Heart left ventricle (tissue), 16 donors: ENCODE measurements at regions not wholly inside any gene's neighbourhood (a gene's known extent, or its start where the extent isn't known, plus 50 kb on each side); places are given as distances from the start of the nearest gene placed in this dataset.

Experiments used
- ATAC-seq, 4 donors: fragments of 200-7000 bp; cut with Tn5 transposase; one replicate each; pipeline ENCODE4 v1.9.1; 2020 to 2022; ENCODE audit warnings: moderate library complexity in 4 of 4, mild to moderate bottlenecking in 3 of 4, moderate number of reproducible peaks in 1 of 4
- DNase-seq, 5 donors: peaks; one replicate each; pipeline ENCODE4 v3.0.0-alpha.2; 2020
- H3K27ac ChIP-seq, 12 donors: fragments of 200-600 bp; sonication (generic) in 4 of 12; one replicate each; pipeline versions ENCODE4 v1.5.0 to v1.8.0; 2016 to 2022; ENCODE audit warnings: mild to moderate bottlenecking in 2 of 12
- H3K27me3 ChIP-seq, 9 donors: fragments of 200-600 bp; sonication (generic) in 2 of 9; one replicate each; pipeline versions ENCODE4 v1.5.1 to v1.8.0; 2016 to 2022; ENCODE audit warnings: mild to moderate bottlenecking in 3 of 9
- H3K36me3 ChIP-seq, 9 donors: fragments of 200-600 bp; sonication (generic) in 2 of 9; one replicate each; pipeline versions ENCODE4 v1.5.0 to v1.8.0; 2018 to 2022; ENCODE audit warnings: mild to moderate bottlenecking in 2 of 9
- H3K4me1 ChIP-seq, 12 donors: fragments of 200-600 bp; sonication (generic) in 4 of 12; one replicate each; pipeline versions ENCODE4 v1.5.0 to v1.8.0; 2016 to 2022; ENCODE audit warnings: mild to moderate bottlenecking in 3 of 12
- H3K4me3 ChIP-seq, 12 donors: fragments of 200-600 bp; sonication (generic) in 4 of 12; one replicate each; pipeline versions ENCODE4 v1.5.0 to v1.8.0; 2017 to 2022; ENCODE audit warnings: mild to moderate bottlenecking in 9 of 12, moderate library complexity in 4 of 12
- H3K9me3 ChIP-seq, 12 donors: fragments of 200-600 bp; sonication (generic) in 4 of 12; one replicate each; pipeline versions ENCODE4 v1.5.0 to v1.8.0; 2016 to 2022; ENCODE audit warnings: mild to moderate bottlenecking in 1 of 12
- CTCF ChIP-seq, 12 donors: fragments of 200-600 bp; sonication (generic) in 4 of 12; IDR thresholded peaks; one replicate each; pipeline versions ENCODE4 v1.5.0 to v1.8.0; 2018 to 2022; ENCODE audit warnings: antibody characterized with exemption in 12 of 12, mild to moderate bottlenecking in 5 of 12
- POLR2A ChIP-seq, 2 donors: fragments of 450-650 bp; IDR thresholded peaks; one replicate each; pipeline ENCODE4 v1.6.1; 2017; ENCODE audit warnings: antibody characterized with exemption in 2 of 2, mild to moderate bottlenecking in 2 of 2, moderate library complexity in 2 of 2
- WGBS, 4 donors: extraction: QIAGEN DNeasy Blood & Tissue Kit in 2 of 4; methylation state at CpG; one replicate each; pipeline versions ENCODE4 v1.1.5 to v1.1.7; 2013 to 2018; 5-methylcytosine and 5-hydroxymethylcytosine counted together
- intact Hi-C, 10 donors: fragments of 100-400 bp; cut with DNase I; formaldehyde crosslinking; loops; one replicate each; pipeline versions ENCODE4 v1.11.1 to v1.14.2; 2022
- donor health status: ischemic (EF 13 %, LVEDD 7.1; RV severe dilation, severe dysfunction).
- donor health status: healthy with polysubstance abuse.
- donor health status: DM: no; HTN: yes; CAD: no.
- donor health status: DM: no; HTN: no; CAD: no.
- donor health status: ischemic (EF 25% LVEDD 6.9; RV normal size, moderate dysfunction).
- donor health status: ischemic (EF 25% LVEDD 5.7; RV mildly dilated, moderate dysfunction).
- donor health status: healthy.
- donor health status: DM: yes; HTN: yes; CAD: no.
- donor health status: ischemic (EF 35%, LVEDD 5.7; RV mildly dilated, moderate dysfunction).
- donor health status: nonischemic (EF 11% LVEDD 7.7; RV severe dilation, severe dysfunction).
- donor health status: DM: yes; HTN: yes; CAD: no.
- donor health status: PGD.
- donor health status: ischemic (EF 29% LVEDD 5.4; RV normal size, mild dysfunction).
- donor health status: nonischemic (EF 23%, LVEDD 6.1; RV moderate dilation, normal function).

GRCh38 chr5:109992264-109992915 lies 302.7 kb downstream of the MAN2A1 start:
- H3K9me3 ChIP-seq: no peaks in the 10 kb centered on the region
- no peak overlapping the region for H3K27ac ChIP-seq
- DNase-seq (no peak), ATAC-seq (no peak)
- H3K36me3 ChIP-seq: no peaks in the 10 kb centered on the region
- peaks cover 0 to 8% (median 4%) of the 10 kb centered on the region in 12 donors for H3K4me1 ChIP-seq
- 82 to 88% (median 84%) methylated on average over 9 of the region's 9 CpGs for WGBS, 4 donors
- H3K27me3 ChIP-seq: no peaks in the 10 kb centered on the region
- no peak overlapping the region for H3K4me3 ChIP-seq
- intact Hi-C loops: no loop called here
- no peak for TF ChIP-seq POLR2A (IDR thresholded peaks at IDR 0.05)
- TF ChIP-seq CTCF (IDR thresholded peaks at IDR 0.05): no peak

DNA sequence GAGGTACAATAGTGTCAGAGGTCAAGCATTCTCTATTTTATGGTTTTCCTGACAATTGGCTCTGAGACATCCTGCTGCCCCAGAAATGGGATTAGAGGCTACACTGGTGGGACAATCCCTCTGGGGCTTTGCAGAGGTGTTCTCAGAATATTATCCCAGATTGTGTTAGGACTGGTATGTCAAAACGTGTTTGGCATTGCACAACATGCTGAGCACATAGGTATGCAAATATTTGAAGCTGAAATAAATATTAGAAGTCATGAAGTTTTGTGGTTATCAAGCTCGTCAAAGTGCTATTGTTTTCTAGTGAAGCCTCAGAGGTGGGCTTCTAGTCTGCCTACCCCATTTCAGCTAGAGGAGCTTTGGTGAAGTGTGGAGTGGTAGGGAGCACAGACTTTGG lies 304.4 kb downstream of the MAN2A1 start:
- no peak for ATAC-seq
- intact Hi-C loops: no loop called here
- no peak overlapping the region for H3K4me3 ChIP-seq
- no peak for DNase-seq
- no peaks in the 10 kb centered on the region for H3K4me1 ChIP-seq
- H3K36me3 ChIP-seq: no peaks in the 10 kb centered on the region
- 68 to 80% (median 72%) methylated on average over 2 of the region's 2 CpGs for WGBS, 4 donors
- no peaks in the 10 kb centered on the region for H3K27me3 ChIP-seq
- TF ChIP-seq POLR2A (IDR thresholded peaks at IDR 0.05): no peak
- no peak for TF ChIP-seq CTCF (IDR thresholded peaks at IDR 0.05)
- H3K9me3 ChIP-seq: no peaks in the 10 kb centered on the region
- H3K27ac ChIP-seq: no peak overlapping the region

DNA sequence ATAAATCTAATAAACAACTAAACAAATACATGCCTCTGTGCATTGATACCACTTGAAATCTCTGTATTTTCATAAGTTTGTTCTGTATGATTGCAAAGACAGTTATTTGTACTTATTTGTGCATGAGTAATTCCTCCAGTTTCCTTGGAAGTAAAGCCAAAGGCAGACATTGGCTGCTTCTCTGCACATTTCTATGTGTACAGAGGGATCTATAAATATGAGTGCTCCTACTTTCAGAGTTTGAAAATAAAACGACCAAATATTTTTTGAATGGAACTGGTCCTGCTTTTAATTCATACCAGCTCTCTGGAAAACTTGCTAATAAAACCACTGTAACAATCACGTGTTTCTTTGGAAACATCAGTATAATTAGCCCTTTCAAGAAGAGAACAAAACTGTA lies 306.5 kb downstream of the MAN2A1 start:
- Histone ChIP-seq H3K27me3 (no peaks in the 10 kb centered on the region), H3K9me3 (no peaks in the 10 kb centered on the region), H3K4me1 (peaks cover 0 to 4% (median 0%) of the 10 kb centered on the region in 12 donors), H3K36me3 (no peaks in the 10 kb centered on the region), H3K4me3 (no peak overlapping the region), H3K27ac (no peak overlapping the region)
- ATAC-seq (no peak), DNase-seq (no peak)
- WGBS, 4 donors: 60 to 76% (median 70%) methylated on average over 2 of the region's 2 CpGs
- intact Hi-C loops: no loop called here
- TF ChIP-seq CTCF (IDR thresholded peaks at IDR 0.05): no peak
- no peak for TF ChIP-seq POLR2A (IDR thresholded peaks at IDR 0.05)

DNA sequence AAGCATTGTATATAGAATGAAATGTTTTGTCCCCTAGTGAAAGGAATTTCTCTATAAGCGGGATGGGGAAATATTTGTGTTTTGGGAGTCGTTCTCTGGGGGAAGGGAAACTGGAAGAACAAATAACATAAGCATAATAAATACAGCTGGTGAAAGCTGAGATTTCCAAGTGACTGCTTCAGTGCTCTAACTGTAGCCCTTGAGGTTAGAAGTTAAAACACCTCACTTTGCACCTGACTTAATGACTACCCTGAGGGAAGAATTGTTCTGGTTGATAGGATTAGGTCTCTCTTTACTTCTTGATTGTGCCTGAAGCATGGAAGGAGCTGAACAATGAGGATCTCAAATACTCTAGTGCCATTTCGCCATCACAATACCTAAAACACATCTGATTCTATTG lies 307.4 kb downstream of the MAN2A1 start:
- WGBS, 4 donors: 70 to 80% (median 76%) methylated on average over 3 of the region's 3 CpGs
- H3K9me3 ChIP-seq: no peaks in the 10 kb centered on the region
- intact Hi-C loops: no loop called here
- ATAC-seq (no peak), DNase-seq (no peak)
- no peak overlapping the region for H3K4me3 ChIP-seq
- H3K27me3 ChIP-seq: no peaks in the 10 kb centered on the region
- peaks cover 0 to 13% (median 0%) of the 10 kb centered on the region in 12 donors for H3K4me1 ChIP-seq
- no peak overlapping the region for H3K27ac ChIP-seq
- no peaks in the 10 kb centered on the region for H3K36me3 ChIP-seq
- TF ChIP-seq POLR2A (IDR thresholded peaks at IDR 0.05) (no peak), CTCF (IDR thresholded peaks at IDR 0.05) (no peak)
